DOHH2 (cell line): ENCODE measurements at regions not wholly inside any gene's neighbourhood (a gene's known extent, or its start where the extent isn't known, plus 50 kb on each side); places are given as distances from the start of the nearest gene placed in this dataset.

ENCODE experiments used
- H3F3A ChIP-seq: fragments of 200-600 bp; sonication (generic), shearing (Covaris generic); 2 replicates; pipeline ENCODE4 v1.6.0; 2016; ENCODE audit warnings: antibody characterized with exemption, mild to moderate bottlenecking; ENCODE audit not compliant: control insufficient read depth, insufficient read depth
- H3K27ac ChIP-seq: fragments of 200-600 bp; sonication (generic); 2 replicates; pipeline ENCODE4 v1.5.1; 2014; ENCODE audit warnings: low read depth, mild to moderate bottlenecking, low read length, moderate library complexity
- H3K27me3 ChIP-seq: fragments of 200-600 bp; sonication (generic); 2 replicates; pipeline ENCODE4 v1.6.1; 2014; ENCODE audit warnings: mild to moderate bottlenecking, low read length, mixed read lengths; ENCODE audit not compliant: control insufficient read depth
- H3K36me3 ChIP-seq: fragments of 200-600 bp; sonication (generic); 2 replicates; pipeline ENCODE4 v1.6.1; 2014; ENCODE audit warnings: mild to moderate bottlenecking, low read length, moderate library complexity, mixed read lengths; ENCODE audit not compliant: control insufficient read depth
- H3K4me1 ChIP-seq: fragments of 200-600 bp; sonication (generic); 2 replicates; pipeline ENCODE4 v1.6.1; 2014; ENCODE audit warnings: mild to moderate bottlenecking, low read length, mixed read lengths; ENCODE audit not compliant: control insufficient read depth
- H3K4me2 ChIP-seq: fragments of 200-600 bp; sonication (generic); 2 replicates; pipeline ENCODE4 v1.6.0; 2014; ENCODE audit warnings: mild to moderate bottlenecking, low read length, moderate library complexity
- H3K4me3 ChIP-seq: fragments of 200-600 bp; sonication (generic); 2 replicates; pipeline ENCODE4 v1.5.1; 2014; ENCODE audit warnings: mild to moderate bottlenecking, low read length, mixed read lengths
- H3K79me2 ChIP-seq: fragments of 200-600 bp; sonication (generic); 2 replicates; pipeline ENCODE4 v1.6.1; 2014; ENCODE audit warnings: mild to moderate bottlenecking, low read length, mixed read lengths; ENCODE audit not compliant: control insufficient read depth
- H3K9me2 ChIP-seq: fragments of 200-600 bp; sonication (generic); replicated peaks from 2 replicates; pipeline ENCODE4 v1.6.1; 2014; ENCODE audit warnings: mild to moderate bottlenecking, low read length, mixed read lengths; ENCODE audit not compliant: control insufficient read depth
- H3K9me3 ChIP-seq: fragments of 200-600 bp; sonication (generic); 2 replicates; pipeline ENCODE4 v1.6.1; 2014; ENCODE audit warnings: antibody characterized with exemption, low read length, mixed read lengths; ENCODE audit not compliant: control insufficient read depth, insufficient read depth
- H4K20me1 ChIP-seq: fragments of 200-600 bp; sonication (generic); 2 replicates; pipeline ENCODE4 v1.6.0; 2014; ENCODE audit warnings: low read depth, mild to moderate bottlenecking, antibody characterized with exemption, low read length, moderate library complexity; ENCODE audit not compliant: control insufficient read depth, insufficient read depth
- CTCF ChIP-seq: fragments of 200-600 bp; sonication (generic); IDR thresholded peaks from one replicate; pipeline ENCODE4 v1.5.1; 2014; ENCODE audit warnings: antibody characterized with exemption, mild to moderate bottlenecking, low read depth, low read length; ENCODE audit not compliant: poor library complexity, severe bottlenecking
- EZH2phosphoT487 ChIP-seq: fragments of 200-600 bp; sonication (generic); IDR thresholded peaks from 2 replicates; pipeline ENCODE4 v1.6.1; 2017; ENCODE audit warnings: borderline replicate concordance, mild to moderate bottlenecking, antibody characterized with exemption, low read length, moderate library complexity, mixed read lengths

GRCh38 chr9:118263949-118264348, 559.7 kb downstream of the TLR4 start:
- Histone ChIP-seq H3K36me3 (no peaks in the 10 kb centered on the region), H3K4me1 (no peaks in the 10 kb centered on the region), H3K9me2 (no peaks in the 10 kb centered on the region), H3F3A (no peaks in the 10 kb centered on the region), H3K79me2 (no peaks in the 10 kb centered on the region), H3K27me3 (no peaks in the 10 kb centered on the region), H3K27ac (no peak overlapping the region), H3K4me2 (no peak overlapping the region), H4K20me1 (no peaks in the 10 kb centered on the region), H3K4me3 (no peak overlapping the region), H3K9me3 (no peaks in the 10 kb centered on the region)
- TF ChIP-seq EZH2phosphoT487 = no peak
- TF ChIP-seq CTCF = no peak

- no peaks in the 10 kb centered on the region for H3K9me2 ChIP-seq
- H3K27me3 ChIP-seq = no peaks in the 10 kb centered on the region
- no peaks in the 10 kb centered on the region for H3K4me1 ChIP-seq
- no peaks in the 10 kb centered on the region for H3K9me3 ChIP-seq
- H4K20me1 ChIP-seq = no peaks in the 10 kb centered on the region
- no peak overlapping the region for H3K27ac ChIP-seq
- no peaks in the 10 kb centered on the region for H3K36me3 ChIP-seq
- H3K79me2 ChIP-seq = no peaks in the 10 kb centered on the region
- no peak overlapping the region for H3K4me2 ChIP-seq
- no peak for TF ChIP-seq CTCF
- TF ChIP-seq EZH2phosphoT487 = no peak
- H3F3A ChIP-seq = no peaks in the 10 kb centered on the region
- H3K4me3 ChIP-seq = no peak overlapping the region
Observed at GRCh38 chr9:118268046-118268445, 563.8 kb downstream of the TLR4 start.

- Histone ChIP-seq H3K27me3 (no peaks in the 10 kb centered on the region), H4K20me1 (no peaks in the 10 kb centered on the region), H3K36me3 (no peaks in the 10 kb centered on the region), H3K9me3 (no peaks in the 10 kb centered on the region), H3K4me1 (no peaks in the 10 kb centered on the region), H3K79me2 (no peaks in the 10 kb centered on the region), H3K4me2 (no peak overlapping the region), H3K9me2 (no peaks in the 10 kb centered on the region), H3F3A (no peaks in the 10 kb centered on the region), H3K27ac (no peak overlapping the region), H3K4me3 (no peak overlapping the region)
- no peak for TF ChIP-seq EZH2phosphoT487
- no peak for TF ChIP-seq CTCF
Observed at GRCh38 chr9:118269623-118270022, 565.4 kb downstream of the TLR4 start.

DNA sequence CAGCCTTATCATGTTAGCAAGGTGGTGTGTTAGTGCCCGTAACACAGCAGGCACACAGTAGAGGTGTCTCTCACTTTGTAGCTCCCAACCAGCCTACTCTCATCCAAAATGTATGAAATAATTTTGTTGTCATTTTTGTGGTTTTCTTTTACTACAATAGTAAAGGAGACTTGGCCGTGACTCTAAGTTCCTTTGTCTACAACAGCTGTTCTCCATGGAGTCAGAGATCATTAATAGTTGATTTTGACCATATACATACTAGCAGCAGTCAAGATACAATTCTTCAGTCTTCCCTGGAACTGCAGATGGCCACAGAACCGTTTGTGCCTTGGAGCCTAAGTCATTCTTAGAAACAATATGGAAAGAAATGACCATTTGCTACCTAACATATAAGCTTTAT, 567.1 kb downstream of the TLR4 start:
- no peaks in the 10 kb centered on the region for H3F3A ChIP-seq
- no peaks in the 10 kb centered on the region for H4K20me1 ChIP-seq
- no peaks in the 10 kb centered on the region for H3K9me2 ChIP-seq
- TF ChIP-seq EZH2phosphoT487 = no peak
- no peak for TF ChIP-seq CTCF
- no peak overlapping the region for H3K4me3 ChIP-seq
- H3K36me3 ChIP-seq = no peaks in the 10 kb centered on the region
- H3K27me3 ChIP-seq = no peaks in the 10 kb centered on the region
- H3K9me3 ChIP-seq = no peaks in the 10 kb centered on the region
- H3K4me1 ChIP-seq = no peaks in the 10 kb centered on the region
- no peak overlapping the region for H3K27ac ChIP-seq
- no peak overlapping the region for H3K4me2 ChIP-seq
- no peaks in the 10 kb centered on the region for H3K79me2 ChIP-seq
